ENCODE measurements at regions not wholly inside any gene's neighbourhood (a gene's known extent, or its start where the extent isn't known, plus 50 kb on each side); places are given as distances from the start of the nearest gene placed in this dataset.

GRCh38 chr1:111559736-111560279 lies 56.4 kb upstream of the ADORA3 start (continued):
- TF ChIP-seq ETV6 (conservative IDR thresholded peaks at IDR 0.05 in 1 of 2, IDR thresholded peaks at IDR 0.05 in 1 of 2; ENCODE audit: borderline replicate concordance in 1 of 2, low read depth in 1 of 2) (no peak), RELB (IDR thresholded peaks at IDR 0.05; ENCODE audit: low read depth) (no peak), ZBTB11 (CRISPR knock-in tag; IDR thresholded peaks at IDR 0.05) (no peak)

- ChIA-PET POLR2A (no interaction called here), CTCF (interaction anchor here (1.1 to 1.7 kb wide), 2 partner anchors 39 to 53 kb away, joined by 3 read pairs; no protein-coding TSS in a partner anchor), RAD21 (ENCODE audit: unreplicated experiment) (no interaction called here), SMC1A (ENCODE audit: uncharacterized antibody, unreplicated experiment) (interaction anchor here (1.0 to 1.5 kb wide), 5 partner anchors 9 to 32 kb away, joined by 3 to 5 read pairs (median 4); no protein-coding TSS in a partner anchor)
- TF ChIP-seq SRF (IDR thresholded peaks at IDR 0.05; ENCODE audit: low read depth in 2 of 2, low read length in 2 of 2) (no peak), FOXM1 (IDR thresholded peaks at IDR 0.05; ENCODE audit: low read depth, low read length) (no peak), CHD1 (IDR thresholded peaks at IDR 0.05; ENCODE audit: low read depth, low read length) (no peak), STAT3 (IDR thresholded peaks at IDR 0.05; ENCODE audit: low read depth, low read length) (no peak), PAX5 (IDR thresholded peaks at IDR 0.05; ENCODE audit: borderline replicate concordance, low read depth, low read length) (no peak), ZSCAN29 (IDR thresholded peaks at IDR 0.05) (no peak), ZNF274 (IDR thresholded peaks at IDR 0.05; ENCODE audit: insufficient read depth, insufficient read length) (no peak)
- no TSS peak for BruUV-seq (replicated peaks)
- no peak for DNase-seq (ENCODE audit: low read depth, low spot score)
- no peaks in the 10 kb centered on the region for H3K79me2 ChIP-seq (ENCODE audit: control insufficient read depth, insufficient read depth, low read length)
- in situ Hi-C loops (cut with MboI): no loop called here
- no peak for ATAC-seq
- WGBS (ENCODE audit: insufficient coverage, insufficient replicate concordance, low lambda C conversion rate, missing lambda C conversion rate): 99% methylated on average over 4 of the region's 4 CpGs
- no peaks in the 10 kb centered on the region for H3K27me3 ChIP-seq (replicated peaks in 1 of 2; ENCODE audit: control insufficient read depth in 2 of 2, insufficient read depth in 2 of 2, low read length in 1 of 2)
- no peak overlapping the region for H2AFZ ChIP-seq (ENCODE audit: control insufficient read depth, low read depth, low read length)
- no peak overlapping the region for H3K4me2 ChIP-seq (ENCODE audit: control insufficient read depth, insufficient read depth)
- no peak overlapping the region for H3K27ac ChIP-seq (ENCODE audit: control insufficient read depth, insufficient read depth)
- H4K20me1 ChIP-seq (ENCODE audit: control insufficient read depth, insufficient read depth): no peaks in the 10 kb centered on the region
- H3K9ac ChIP-seq (ENCODE audit: control insufficient read depth, insufficient read depth, low read length): no peak overlapping the region
- intact Hi-C loops (cut with micrococcal nuclease; ENCODE audit: unreplicated experiment): no loop called here
- no peak overlapping the region for H3K4me3 ChIP-seq
- no peaks in the 10 kb centered on the region for H3K36me3 ChIP-seq (ENCODE audit: control insufficient read depth in 2 of 2, insufficient read depth in 2 of 2, low read length in 1 of 2)
- H3K4me1 ChIP-seq (ENCODE audit: control insufficient read depth, insufficient read depth, low read length): no peaks in the 10 kb centered on the region
- no peak for FAIRE-seq
- H3K9me3 ChIP-seq (replicated peaks; ENCODE audit: control insufficient read depth, insufficient read depth, low read length): no peaks in the 10 kb centered on the region
Observed at GRCh38 chr1:111561328-111561727, 57.9 kb upstream of the ADORA3 start.

Measured in GM12878 (cell line).